ENCODE measurements at regions not wholly inside any gene's neighbourhood (a gene's known extent, or its start where the extent isn't known, plus 50 kb on each side); places are given as distances from the start of the nearest gene placed in this dataset.

DNA sequence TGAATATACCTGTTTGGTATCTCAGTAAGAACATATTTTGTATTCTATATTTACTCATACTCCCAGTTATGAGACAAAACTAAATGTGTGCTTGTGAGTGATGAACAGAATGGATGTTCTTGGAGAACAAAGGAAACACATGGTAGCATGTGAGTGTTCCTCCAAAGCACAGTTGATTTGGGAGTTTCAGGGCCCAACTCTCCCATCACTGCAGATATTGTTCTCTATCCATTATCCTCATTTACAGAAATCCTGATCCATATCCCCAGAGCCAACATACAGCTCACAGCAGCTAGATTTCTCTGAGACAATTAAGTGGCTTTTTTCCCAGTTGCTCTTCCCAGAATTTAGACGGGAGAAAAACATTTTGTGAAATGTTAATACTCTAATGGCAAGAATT lies 75.6 kb upstream of the MAPRE2 start:
- TF ChIP-seq, protein P1, sequence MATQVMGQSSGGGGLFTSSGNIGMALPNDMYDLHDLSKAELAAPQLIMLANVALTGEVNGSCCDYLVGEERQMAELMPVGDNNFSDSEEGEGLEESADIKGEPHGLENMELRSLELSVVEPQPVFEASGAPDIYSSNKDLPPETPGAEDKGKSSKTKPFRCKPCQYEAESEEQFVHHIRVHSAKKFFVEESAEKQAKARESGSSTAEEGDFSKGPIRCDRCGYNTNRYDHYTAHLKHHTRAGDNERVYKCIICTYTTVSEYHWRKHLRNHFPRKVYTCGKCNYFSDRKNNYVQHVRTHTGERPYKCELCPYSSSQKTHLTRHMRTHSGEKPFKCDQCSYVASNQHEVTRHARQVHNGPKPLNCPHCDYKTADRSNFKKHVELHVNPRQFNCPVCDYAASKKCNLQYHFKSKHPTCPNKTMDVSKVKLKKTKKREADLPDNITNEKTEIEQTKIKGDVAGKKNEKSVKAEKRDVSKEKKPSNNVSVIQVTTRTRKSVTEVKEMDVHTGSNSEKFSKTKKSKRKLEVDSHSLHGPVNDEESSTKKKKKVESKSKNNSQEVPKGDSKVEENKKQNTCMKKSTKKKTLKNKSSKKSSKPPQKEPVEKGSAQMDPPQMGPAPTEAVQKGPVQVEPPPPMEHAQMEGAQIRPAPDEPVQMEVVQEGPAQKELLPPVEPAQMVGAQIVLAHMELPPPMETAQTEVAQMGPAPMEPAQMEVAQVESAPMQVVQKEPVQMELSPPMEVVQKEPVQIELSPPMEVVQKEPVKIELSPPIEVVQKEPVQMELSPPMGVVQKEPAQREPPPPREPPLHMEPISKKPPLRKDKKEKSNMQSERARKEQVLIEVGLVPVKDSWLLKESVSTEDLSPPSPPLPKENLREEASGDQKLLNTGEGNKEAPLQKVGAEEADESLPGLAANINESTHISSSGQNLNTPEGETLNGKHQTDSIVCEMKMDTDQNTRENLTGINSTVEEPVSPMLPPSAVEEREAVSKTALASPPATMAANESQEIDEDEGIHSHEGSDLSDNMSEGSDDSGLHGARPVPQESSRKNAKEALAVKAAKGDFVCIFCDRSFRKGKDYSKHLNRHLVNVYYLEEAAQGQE (IDR thresholded peaks at IDR 0.05): no peak
- TF ChIP-seq YY1 (IDR thresholded peaks at IDR 0.05) (no peak), GABPA (IDR thresholded peaks at IDR 0.05 in 1 of 2, conservative IDR thresholded peaks at IDR 0.05 in 1 of 2) (no peak), FOXA2 (IDR thresholded peaks at IDR 0.05) (no peak), TAF1 (conservative IDR thresholded peaks at IDR 0.05) (no peak)
- TF ChIP-seq, protein P2, sequence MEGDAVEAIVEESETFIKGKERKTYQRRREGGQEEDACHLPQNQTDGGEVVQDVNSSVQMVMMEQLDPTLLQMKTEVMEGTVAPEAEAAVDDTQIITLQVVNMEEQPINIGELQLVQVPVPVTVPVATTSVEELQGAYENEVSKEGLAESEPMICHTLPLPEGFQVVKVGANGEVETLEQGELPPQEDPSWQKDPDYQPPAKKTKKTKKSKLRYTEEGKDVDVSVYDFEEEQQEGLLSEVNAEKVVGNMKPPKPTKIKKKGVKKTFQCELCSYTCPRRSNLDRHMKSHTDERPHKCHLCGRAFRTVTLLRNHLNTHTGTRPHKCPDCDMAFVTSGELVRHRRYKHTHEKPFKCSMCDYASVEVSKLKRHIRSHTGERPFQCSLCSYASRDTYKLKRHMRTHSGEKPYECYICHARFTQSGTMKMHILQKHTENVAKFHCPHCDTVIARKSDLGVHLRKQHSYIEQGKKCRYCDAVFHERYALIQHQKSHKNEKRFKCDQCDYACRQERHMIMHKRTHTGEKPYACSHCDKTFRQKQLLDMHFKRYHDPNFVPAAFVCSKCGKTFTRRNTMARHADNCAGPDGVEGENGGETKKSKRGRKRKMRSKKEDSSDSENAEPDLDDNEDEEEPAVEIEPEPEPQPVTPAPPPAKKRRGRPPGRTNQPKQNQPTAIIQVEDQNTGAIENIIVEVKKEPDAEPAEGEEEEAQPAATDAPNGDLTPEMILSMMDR (IDR thresholded peaks at IDR 0.05; ENCODE audit: low read depth, low read length, missing input control): no peak
